Kidney epithelial cell (primary cell): ENCODE measurements at regions not wholly inside any gene's neighbourhood (a gene's known extent, or its start where the extent isn't known, plus 50 kb on each side); places are given as distances from the start of the nearest gene placed in this dataset.

ENCODE experiments used
- DNase-seq: peaks from one replicate; pipeline ENCODE4 v3.0.0-alpha.2; 2010; ENCODE audit warnings: low read depth
- H3K27me3 ChIP-seq: 2 replicates; pipeline ENCODE4 v1.6.0; 2011; ENCODE audit warnings: low read length; ENCODE audit not compliant: control insufficient read depth, insufficient read depth
- H3K36me3 ChIP-seq: 2 replicates; pipeline ENCODE4 v1.5.1; 2011; ENCODE audit warnings: low read length; ENCODE audit not compliant: control insufficient read depth, insufficient read depth
- H3K4me3 ChIP-seq: 2 replicates; pipeline ENCODE4 v1.5.1; 2011; ENCODE audit warnings: low read depth, mild to moderate bottlenecking, control low read depth, low read length
- CTCF ChIP-seq: IDR thresholded peaks from 2 replicates; pipeline ENCODE4 v1.5.1; 2011; ENCODE audit warnings: mild to moderate bottlenecking, moderate library complexity, low read length, control low read depth, inconsistent platforms; ENCODE audit not compliant: insufficient read depth, poor library complexity, severe bottlenecking

DNA sequence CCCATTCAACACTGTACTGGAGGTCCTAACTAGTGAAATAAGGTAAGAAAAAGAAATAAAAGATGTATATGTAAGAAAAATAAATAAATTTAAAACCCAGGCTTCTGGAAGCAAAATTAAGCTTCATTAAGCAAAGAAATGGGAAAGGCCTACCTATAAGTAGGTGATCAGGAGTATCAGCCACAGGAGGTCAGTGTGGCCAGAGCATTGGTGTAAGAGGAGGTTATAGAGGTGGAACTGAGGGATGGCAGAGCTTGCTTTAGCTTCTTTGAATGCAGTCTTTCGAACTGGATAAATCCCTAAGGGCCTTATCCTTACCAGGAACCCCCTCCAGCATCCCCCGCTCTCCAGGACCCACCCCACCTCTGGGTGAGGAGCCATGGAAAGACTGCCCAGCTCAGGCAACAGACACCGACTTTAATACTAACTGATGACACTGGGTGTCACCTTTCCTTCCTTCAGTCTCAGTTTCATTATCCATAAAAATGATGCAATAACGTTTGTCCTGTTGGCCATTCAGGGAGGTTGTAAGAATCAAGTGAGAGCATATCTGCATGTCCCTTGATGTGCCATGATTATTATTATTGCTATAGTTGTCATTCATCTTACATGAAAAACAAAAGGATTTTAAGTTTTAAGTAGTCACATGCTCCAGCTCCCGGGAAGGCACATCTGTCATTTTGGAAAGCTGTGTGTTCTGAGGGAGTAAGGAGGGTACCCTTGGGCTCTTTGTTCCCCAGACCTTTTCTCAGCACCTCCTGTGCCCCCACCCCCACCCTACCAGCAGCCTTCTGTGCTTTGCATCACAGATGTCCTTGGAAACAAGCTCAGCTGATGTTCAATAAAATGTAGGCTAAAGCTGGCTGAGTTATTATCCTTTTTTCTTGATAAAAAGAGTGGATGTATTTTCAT is 50.8 kb upstream of the CTNNA1 start:
- Histone ChIP-seq H3K4me3 (no peak overlapping the region), H3K27me3 (no peaks in the 10 kb centered on the region), H3K36me3 (no peaks in the 10 kb centered on the region)
- no peak for DNase-seq
- no peak for TF ChIP-seq CTCF

- no peaks in the 10 kb centered on the region for H3K36me3 ChIP-seq
- no peak overlapping the region for H3K4me3 ChIP-seq
- no peak for TF ChIP-seq CTCF
- no peak for DNase-seq
- no peaks in the 10 kb centered on the region for H3K27me3 ChIP-seq
Measured at GRCh38 chr5:138701678-138702077, 51.5 kb upstream of the CTNNA1 start.

DNA sequence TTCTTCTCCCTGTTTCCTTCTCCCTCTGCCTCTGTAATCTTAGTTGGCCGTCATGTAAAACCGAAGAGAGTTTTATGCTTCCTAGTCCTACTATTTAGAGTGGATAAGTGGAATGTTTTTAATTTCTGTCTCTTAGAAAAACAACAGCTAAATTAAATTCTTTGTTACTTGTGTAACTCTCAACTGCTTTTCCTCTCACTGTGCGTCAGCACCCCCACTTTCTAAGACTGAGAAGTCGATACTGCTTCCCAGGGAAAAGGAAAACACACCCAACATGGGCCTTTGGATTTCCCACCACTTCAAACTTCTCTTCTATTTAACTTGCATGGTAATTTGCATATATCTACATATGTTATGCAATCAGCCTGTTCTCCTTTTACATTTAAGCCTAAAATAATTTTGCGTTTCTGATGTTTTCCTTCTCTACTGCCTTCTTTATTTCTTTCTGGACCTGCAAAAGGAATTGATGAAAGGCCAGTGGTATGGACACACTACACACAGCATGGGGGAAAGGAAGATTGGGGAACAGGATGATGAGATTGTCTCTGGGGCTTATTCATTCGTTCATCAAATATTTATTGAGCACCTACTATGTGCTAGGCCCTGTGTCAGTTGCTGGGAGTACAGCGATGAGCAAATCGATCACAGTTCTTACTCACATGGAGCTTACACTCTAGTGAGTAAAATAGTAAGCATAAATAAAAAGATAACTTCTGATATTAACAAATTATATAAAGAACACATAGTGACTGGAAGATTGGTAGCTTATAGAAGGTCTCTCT is 52.5 kb upstream of the CTNNA1 start:
- Histone ChIP-seq H3K4me3 (no peak overlapping the region), H3K27me3 (no peaks in the 10 kb centered on the region), H3K36me3 (no peaks in the 10 kb centered on the region)
- TF ChIP-seq CTCF, result no peak
- no peak for DNase-seq

GRCh38 chr5:138699482-138699881 is 53.7 kb upstream of the CTNNA1 start:
- no peaks in the 10 kb centered on the region for H3K36me3 ChIP-seq
- TF ChIP-seq CTCF, result no peak
- no peak overlapping the region for H3K4me3 ChIP-seq
- DNase-seq, result no peak
- H3K27me3 ChIP-seq, result no peaks in the 10 kb centered on the region

DNA sequence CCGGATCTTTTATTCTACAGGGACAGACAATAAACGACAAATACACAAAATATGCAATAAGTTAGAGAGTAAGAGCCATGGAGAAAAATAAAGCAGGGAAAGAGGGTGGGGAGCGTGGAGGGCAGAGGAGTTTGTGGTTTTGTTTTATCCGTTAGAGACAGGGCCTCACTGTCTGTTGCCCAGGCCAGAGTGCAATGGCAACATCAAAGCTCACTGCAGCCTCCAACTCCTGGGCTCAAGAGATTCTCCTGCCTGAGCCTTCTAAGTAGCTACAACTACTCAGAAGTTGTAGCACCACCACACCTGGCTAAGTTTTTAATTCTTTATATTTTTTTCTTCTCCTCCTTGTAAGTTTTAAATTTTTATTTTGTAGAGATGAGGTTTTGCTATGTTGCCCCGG is 54.5 kb upstream of the CTNNA1 start:
- no peak for TF ChIP-seq CTCF
- Histone ChIP-seq H3K27me3 (no peaks in the 10 kb centered on the region), H3K36me3 (no peaks in the 10 kb centered on the region), H3K4me3 (no peak overlapping the region)
- no peak for DNase-seq
